ENCODE measurements at regions not wholly inside any gene's neighbourhood (a gene's known extent, or its start where the extent isn't known, plus 50 kb on each side); places are given as distances from the start of the nearest gene placed in this dataset.

GRCh38 chr4:129488427-129488826, 392.5 kb downstream of the C4orf33 start:
- no peak for TF ChIP-seq RAD21 (IDR thresholded peaks at IDR 0.05; ENCODE audit: low read length)
- TF ChIP-seq CEBPB (IDR thresholded peaks at IDR 0.05; ENCODE audit: low read depth, low read length) = no peak
- no peak for TF ChIP-seq MAFK (IDR thresholded peaks at IDR 0.05; ENCODE audit: low read depth, low read length)
- TF ChIP-seq BHLHE40 (IDR thresholded peaks at IDR 0.05; ENCODE audit: low read depth, low read length) = no peak
- TF ChIP-seq MXI1 (IDR thresholded peaks at IDR 0.05; ENCODE audit: borderline replicate concordance, low read depth, low read length) = no peak
- TF ChIP-seq MAZ (IDR thresholded peaks at IDR 0.05; ENCODE audit: borderline replicate concordance, low read depth, low read length) = no peak
- TF ChIP-seq POLR2A (IDR thresholded peaks at IDR 0.05; ENCODE audit: low read depth, low read length) = no peak
- no peak for TF ChIP-seq CTCF (conservative IDR thresholded peaks at IDR 0.05; ENCODE audit: low read depth, low read length)
- TF ChIP-seq RCOR1 (IDR thresholded peaks at IDR 0.05; ENCODE audit: insufficient replicate concordance, low read length) = no peak
- TF ChIP-seq FOS (IDR thresholded peaks at IDR 0.05; ENCODE audit: low read depth, low read length) = no peak
- TF ChIP-seq USF2 (IDR thresholded peaks at IDR 0.05; ENCODE audit: low read depth, low read length) = no peak
- no peak for TF ChIP-seq CHD1 (IDR thresholded peaks at IDR 0.05; ENCODE audit: low read depth, low read length)
- no peak for TF ChIP-seq ELK1 (IDR thresholded peaks at IDR 0.05; ENCODE audit: borderline replicate concordance, low read depth, low read length)

More at GRCh38 chr4:129488427-129488826, 392.5 kb downstream of the C4orf33 start:
- Histone ChIP-seq H3K4me3 (ENCODE audit: insufficient read depth, low read depth, low read length) (no peak overlapping the region), H4K8ac (ENCODE audit: low read depth in 2 of 2, low read length in 2 of 2) (no peak overlapping the region), H3K27ac (ENCODE audit: insufficient read depth, low read length) (no peak overlapping the region), H4K91ac (ENCODE audit: insufficient read depth, low read depth, low read length) (no peak overlapping the region), H3K9me1 (ENCODE audit: insufficient read depth, low read length) (no peaks in the 10 kb centered on the region), H2AFZ (replicated peaks; ENCODE audit: low read length, poor library complexity) (no peak overlapping the region), H3K23ac (ENCODE audit: low read depth, low read length) (no peak overlapping the region), H3K27me3 (ENCODE audit: control insufficient read depth, insufficient read depth, low read length) (no peaks in the 10 kb centered on the region), H2AK5ac (ENCODE audit: low read depth, low read length) (no peak overlapping the region), H3K36me3 (ENCODE audit: control insufficient read depth, insufficient read depth, low read length) (no peaks in the 10 kb centered on the region), H2BK5ac (ENCODE audit: low read depth, low read length, poor library complexity, severe bottlenecking) (no peak overlapping the region), H3K56ac (ENCODE audit: extremely low read depth, insufficient read depth, low read length) (no peak overlapping the region), H2BK15ac (ENCODE audit: low read depth, low read length) (no peak overlapping the region), H3K4ac (ENCODE audit: low read depth, low read length) (no peak overlapping the region), H4K5ac (ENCODE audit: low read depth, low read length) (no peak overlapping the region), H3K4me1 (ENCODE audit: control insufficient read depth, insufficient read depth, low read length) (no peaks in the 10 kb centered on the region), H3K14ac (replicated peaks; ENCODE audit: low read depth, low read length) (no peak overlapping the region), H3K18ac (ENCODE audit: low read depth, low read length) (no peak overlapping the region), H3K9me3 (ENCODE audit: control insufficient read depth, insufficient read depth, low read length) (no peaks in the 10 kb centered on the region; the same call in 1 of the 2 replicates), H3K9ac (ENCODE audit: low read depth, low read length) (no peak overlapping the region), H2BK120ac (ENCODE audit: low read depth, low read length) (no peak overlapping the region), H2AK9ac (replicated peaks; ENCODE audit: low read depth, low read length, poor library complexity) (no peak overlapping the region), H3K79me1 (ENCODE audit: low read depth in 1 of 2, low read length in 2 of 2) (no peaks in the 10 kb centered on the region), H4K20me1 (ENCODE audit: insufficient read depth, low read length) (no peaks in the 10 kb centered on the region), H3K4me2 (ENCODE audit: low read depth, low read length) (no peak overlapping the region), H2BK20ac (ENCODE audit: low read depth, low read length) (no peak overlapping the region)
- no TSS peak for BruUV-seq (replicated peaks)
- dilution Hi-C loops (cut with HindIII; ENCODE audit: low sequenced_read_pairs, unreplicated experiment) (no loop called here), intact Hi-C loops (cut with micrococcal nuclease) (no loop called here), in situ Hi-C loops (cut with MboI; ENCODE audit: low sequenced_read_pairs) (no loop called here)
- no peak for DNase-seq
- CTCF ChIA-PET = no interaction called here
- no CpG with 5 or more reads among the region's 1 CpG for WGBS, 2 experiments (ENCODE audit: extremely low coverage in 2 of 2, insufficient read length in 1 of 2)
- POLR2A ChIA-PET (ENCODE audit: unreplicated experiment) = no interaction called here
- no peak for ATAC-seq (ENCODE audit: low read depth)

All from IMR-90 (cell line).